SU-DHL-6 (cell line): ENCODE measurements at regions not wholly inside any gene's neighbourhood (a gene's known extent, or its start where the extent isn't known, plus 50 kb on each side); places are given as distances from the start of the nearest gene placed in this dataset.
"Not testable (repeated sequence)": the region's sequence is repeated elsewhere in the genome, so short reads cannot be mapped to it uniquely, and the experiment has no call there.

ENCODE experiments used
- EZH2phosphoT487 ChIP-seq: fragments of 200-600 bp; sonication (generic), shearing (Covaris generic); conservative IDR thresholded peaks from 2 replicates; pipeline ENCODE4 v1.6.1; 2018; ENCODE audit warnings: mild to moderate bottlenecking, antibody characterized with exemption, low read length, moderate library complexity, mixed read lengths
- TF ChIP-seq, protein P1 (sequence below): fragments of 200-600 bp; sonication (generic); IDR thresholded peaks from one replicate; pipeline ENCODE4 v1.5.1; 2017; ENCODE audit warnings: antibody characterized with exemption, mild to moderate bottlenecking, low read length, moderate library complexity; ENCODE audit not compliant: insufficient read depth, poor library complexity, severe bottlenecking

GRCh38 chr5:62196532-62196931, 109.5 kb upstream of the KIF2A start:
- TF ChIP-seq, protein P1, sequence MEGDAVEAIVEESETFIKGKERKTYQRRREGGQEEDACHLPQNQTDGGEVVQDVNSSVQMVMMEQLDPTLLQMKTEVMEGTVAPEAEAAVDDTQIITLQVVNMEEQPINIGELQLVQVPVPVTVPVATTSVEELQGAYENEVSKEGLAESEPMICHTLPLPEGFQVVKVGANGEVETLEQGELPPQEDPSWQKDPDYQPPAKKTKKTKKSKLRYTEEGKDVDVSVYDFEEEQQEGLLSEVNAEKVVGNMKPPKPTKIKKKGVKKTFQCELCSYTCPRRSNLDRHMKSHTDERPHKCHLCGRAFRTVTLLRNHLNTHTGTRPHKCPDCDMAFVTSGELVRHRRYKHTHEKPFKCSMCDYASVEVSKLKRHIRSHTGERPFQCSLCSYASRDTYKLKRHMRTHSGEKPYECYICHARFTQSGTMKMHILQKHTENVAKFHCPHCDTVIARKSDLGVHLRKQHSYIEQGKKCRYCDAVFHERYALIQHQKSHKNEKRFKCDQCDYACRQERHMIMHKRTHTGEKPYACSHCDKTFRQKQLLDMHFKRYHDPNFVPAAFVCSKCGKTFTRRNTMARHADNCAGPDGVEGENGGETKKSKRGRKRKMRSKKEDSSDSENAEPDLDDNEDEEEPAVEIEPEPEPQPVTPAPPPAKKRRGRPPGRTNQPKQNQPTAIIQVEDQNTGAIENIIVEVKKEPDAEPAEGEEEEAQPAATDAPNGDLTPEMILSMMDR: not testable (repeated sequence)
- not testable (repeated sequence) for TF ChIP-seq EZH2phosphoT487
